ENCODE measurements at regions not wholly inside any gene's neighbourhood (a gene's known extent, or its start where the extent isn't known, plus 50 kb on each side); places are given as distances from the start of the nearest gene placed in this dataset.

- H3K36me3 ChIP-seq (ENCODE audit: control insufficient read depth, insufficient read depth, low read length) = no peaks in the 10 kb centered on the region
- no peak overlapping the region for H3K4me2 ChIP-seq (ENCODE audit: low read length)
- H3K56ac ChIP-seq (ENCODE audit: low read length) = no peak overlapping the region
- H3K9ac ChIP-seq (ENCODE audit: low read length) = no peak overlapping the region
- no peaks in the 10 kb centered on the region for H3K27me3 ChIP-seq (ENCODE audit: insufficient read depth, low read length, poor library complexity)
- H3K4me1 ChIP-seq (ENCODE audit: control insufficient read depth, low read depth, low read length) = no peaks in the 10 kb centered on the region
- no peak overlapping the region for H3K27ac ChIP-seq (ENCODE audit: low read depth, low read length)
- no peak overlapping the region for H2AK5ac ChIP-seq (ENCODE audit: low read length)
- H2BK120ac ChIP-seq (ENCODE audit: low read depth, low read length) = no peak overlapping the region
- no peaks in the 10 kb centered on the region for H3K79me1 ChIP-seq (ENCODE audit: low read length)
- no CpG with 5 or more reads among the region's 12 CpGs for WGBS (ENCODE audit: extremely low coverage, insufficient coverage, low lambda C conversion rate)
- H2BK15ac ChIP-seq (replicated peaks; ENCODE audit: low read depth) = no peak overlapping the region
- H4K5ac ChIP-seq (ENCODE audit: low read length) = no peak overlapping the region
- no peak overlapping the region for H3K23ac ChIP-seq (ENCODE audit: low read length)
- no peak for DNase-seq
- H4K8ac ChIP-seq (ENCODE audit: low read depth, low read length) = peak overlapping the region; percentile 13
- H3K4me3 ChIP-seq (ENCODE audit: low read length) = no peak overlapping the region
- no peak overlapping the region for H3K18ac ChIP-seq (ENCODE audit: low read length)
- H3K79me2 ChIP-seq (ENCODE audit: control insufficient read depth, insufficient read depth, low read length) = no peaks in the 10 kb centered on the region
- no peak overlapping the region for H2BK5ac ChIP-seq (ENCODE audit: low read length)
- no peak overlapping the region for H3K4ac ChIP-seq (ENCODE audit: low read depth, low read length)
Measured at GRCh38 chr7:138185132-138185908, 109.1 kb downstream of the AKR1D1 start.

GRCh38 chr7:138186951-138187351 is 110.7 kb downstream of the AKR1D1 start:
- Histone ChIP-seq H3K27me3 (ENCODE audit: insufficient read depth, low read length, poor library complexity) (no peaks in the 10 kb centered on the region), H3K56ac (ENCODE audit: low read length) (no peak overlapping the region), H3K9ac (ENCODE audit: low read length) (no peak overlapping the region), H3K79me2 (ENCODE audit: control insufficient read depth, insufficient read depth, low read length) (no peaks in the 10 kb centered on the region), H2BK120ac (ENCODE audit: low read depth, low read length) (no peak overlapping the region), H3K4ac (ENCODE audit: low read depth, low read length) (no peak overlapping the region), H3K4me1 (ENCODE audit: control insufficient read depth, low read depth, low read length) (no peaks in the 10 kb centered on the region), H2AK5ac (ENCODE audit: low read length) (no peak overlapping the region), H4K8ac (ENCODE audit: low read depth, low read length) (no peak overlapping the region), H3K36me3 (ENCODE audit: control insufficient read depth, insufficient read depth, low read length) (no peaks in the 10 kb centered on the region), H4K5ac (ENCODE audit: low read length) (no peak overlapping the region), H3K27ac (ENCODE audit: low read depth, low read length) (no peak overlapping the region), H3K4me3 (ENCODE audit: low read length) (no peak overlapping the region), H3K79me1 (ENCODE audit: low read length) (no peaks in the 10 kb centered on the region), H3K18ac (ENCODE audit: low read length) (no peak overlapping the region), H3K23ac (ENCODE audit: low read length) (no peak overlapping the region), H2BK15ac (replicated peaks; ENCODE audit: low read depth) (no peak overlapping the region), H2BK5ac (ENCODE audit: low read length) (no peak overlapping the region), H3K4me2 (ENCODE audit: low read length) (no peak overlapping the region)
- no CpG with 5 or more reads among the region's 6 CpGs for WGBS (ENCODE audit: extremely low coverage, insufficient coverage, low lambda C conversion rate)
- no peak for DNase-seq

GRCh38 chr7:138188290-138188858 is 112.1 kb downstream of the AKR1D1 start:
- Histone ChIP-seq H2AK5ac (ENCODE audit: low read length) (no peak overlapping the region), H3K9ac (ENCODE audit: low read length) (no peak overlapping the region), H3K4ac (ENCODE audit: low read depth, low read length) (no peak overlapping the region), H3K4me2 (ENCODE audit: low read length) (no peak overlapping the region), H3K27me3 (ENCODE audit: insufficient read depth, low read length, poor library complexity) (no peaks in the 10 kb centered on the region), H3K18ac (ENCODE audit: low read length) (no peak overlapping the region), H3K79me2 (ENCODE audit: control insufficient read depth, insufficient read depth, low read length) (no peaks in the 10 kb centered on the region), H3K4me1 (ENCODE audit: control insufficient read depth, low read depth, low read length) (no peaks in the 10 kb centered on the region), H3K36me3 (ENCODE audit: control insufficient read depth, insufficient read depth, low read length) (no peaks in the 10 kb centered on the region), H2BK5ac (ENCODE audit: low read length) (no peak overlapping the region), H2BK15ac (replicated peaks; ENCODE audit: low read depth) (no peak overlapping the region), H3K4me3 (ENCODE audit: low read length) (no peak overlapping the region), H4K5ac (ENCODE audit: low read length) (no peak overlapping the region), H3K79me1 (ENCODE audit: low read length) (no peaks in the 10 kb centered on the region), H2BK120ac (ENCODE audit: low read depth, low read length) (no peak overlapping the region), H3K23ac (ENCODE audit: low read length) (no peak overlapping the region), H3K56ac (ENCODE audit: low read length) (no peak overlapping the region), H3K27ac (ENCODE audit: low read depth, low read length) (no peak overlapping the region), H4K8ac (ENCODE audit: low read depth, low read length) (no peak overlapping the region)
- no CpG with 5 or more reads among the region's 8 CpGs for WGBS (ENCODE audit: extremely low coverage, insufficient coverage, low lambda C conversion rate)
- no peak for DNase-seq

- no peaks in the 10 kb centered on the region for H3K4me1 ChIP-seq (ENCODE audit: control insufficient read depth, low read depth, low read length)
- H4K5ac ChIP-seq (ENCODE audit: low read length) = no peak overlapping the region
- H3K18ac ChIP-seq (ENCODE audit: low read length) = no peak overlapping the region
- no peak overlapping the region for H3K27ac ChIP-seq (ENCODE audit: low read depth, low read length)
- H3K36me3 ChIP-seq (ENCODE audit: control insufficient read depth, insufficient read depth, low read length) = no peaks in the 10 kb centered on the region
- H2BK15ac ChIP-seq (replicated peaks; ENCODE audit: low read depth) = peak overlapping the region; percentile 74
- H2BK120ac ChIP-seq (ENCODE audit: low read depth, low read length) = no peak overlapping the region
- H3K4me2 ChIP-seq (ENCODE audit: low read length) = no peak overlapping the region
- H3K23ac ChIP-seq (ENCODE audit: low read length) = no peak overlapping the region
- no peak overlapping the region for H3K9ac ChIP-seq (ENCODE audit: low read length)
- no peak overlapping the region for H2AK5ac ChIP-seq (ENCODE audit: low read length)
- H2BK5ac ChIP-seq (ENCODE audit: low read length) = no peak overlapping the region
- no peak overlapping the region for H3K56ac ChIP-seq (ENCODE audit: low read length)
- H3K4ac ChIP-seq (ENCODE audit: low read depth, low read length) = no peak overlapping the region
- H3K79me1 ChIP-seq (ENCODE audit: low read length) = no peaks in the 10 kb centered on the region
- H3K4me3 ChIP-seq (ENCODE audit: low read length) = no peak overlapping the region
- no peak for DNase-seq
- no peaks in the 10 kb centered on the region for H3K27me3 ChIP-seq (ENCODE audit: insufficient read depth, low read length, poor library complexity)
- H3K79me2 ChIP-seq (ENCODE audit: control insufficient read depth, insufficient read depth, low read length) = no peaks in the 10 kb centered on the region
- no CpG with 5 or more reads among the region's 8 CpGs for WGBS (ENCODE audit: extremely low coverage, insufficient coverage, low lambda C conversion rate)
- no peak overlapping the region for H4K8ac ChIP-seq (ENCODE audit: low read depth, low read length)
Measured at GRCh38 chr7:138194567-138194966, 118.3 kb downstream of the AKR1D1 start.

GRCh38 chr7:138195151-138195571 is 118.9 kb downstream of the AKR1D1 start:
- H3K4me2 ChIP-seq (ENCODE audit: low read length) = no peak overlapping the region
- H3K27ac ChIP-seq (ENCODE audit: low read depth, low read length) = no peak overlapping the region
- no peak overlapping the region for H4K8ac ChIP-seq (ENCODE audit: low read depth, low read length)
- peak overlapping the region; percentile 9 for H3K4ac ChIP-seq (ENCODE audit: low read depth, low read length)
- no peak overlapping the region for H2BK15ac ChIP-seq (replicated peaks; ENCODE audit: low read depth)
- no peak for DNase-seq
- no peak overlapping the region for H4K5ac ChIP-seq (ENCODE audit: low read length)
- no peak overlapping the region for H3K23ac ChIP-seq (ENCODE audit: low read length)
- H3K18ac ChIP-seq (ENCODE audit: low read length) = no peak overlapping the region
- no peak overlapping the region for H2AK5ac ChIP-seq (ENCODE audit: low read length)
- H3K56ac ChIP-seq (ENCODE audit: low read length) = no peak overlapping the region
- H2BK120ac ChIP-seq (ENCODE audit: low read depth, low read length) = no peak overlapping the region
- WGBS (ENCODE audit: extremely low coverage, insufficient coverage, low lambda C conversion rate) = no CpG with 5 or more reads among the region's 2 CpGs
- H3K36me3 ChIP-seq (ENCODE audit: control insufficient read depth, insufficient read depth, low read length) = no peaks in the 10 kb centered on the region
- no peak overlapping the region for H3K4me3 ChIP-seq (ENCODE audit: low read length)
- H3K4me1 ChIP-seq (ENCODE audit: control insufficient read depth, low read depth, low read length) = no peaks in the 10 kb centered on the region
- H2BK5ac ChIP-seq (ENCODE audit: low read length) = no peak overlapping the region
- no peaks in the 10 kb centered on the region for H3K79me1 ChIP-seq (ENCODE audit: low read length)
- no peaks in the 10 kb centered on the region for H3K79me2 ChIP-seq (ENCODE audit: control insufficient read depth, insufficient read depth, low read length)
- no peaks in the 10 kb centered on the region for H3K27me3 ChIP-seq (ENCODE audit: insufficient read depth, low read length, poor library complexity)
- no peak overlapping the region for H3K9ac ChIP-seq (ENCODE audit: low read length)
